SH-SY5Y (cell line): ENCODE measurements at regions not wholly inside any gene's neighbourhood (a gene's known extent, or its start where the extent isn't known, plus 50 kb on each side); places are given as distances from the start of the nearest gene placed in this dataset.

Source experiments
- GATA2 ChIP-seq: IDR thresholded peaks from 2 replicates; pipeline ENCODE4 v1.6.1; 2011; ENCODE audit warnings: mild to moderate bottlenecking, low read depth, low read length
- GATA3 ChIP-seq: IDR thresholded peaks from 2 replicates; pipeline ENCODE4 v1.6.1; 2011; ENCODE audit warnings: low read depth, mild to moderate bottlenecking, low read length, moderate library complexity

- TF ChIP-seq GATA2 (no peak), GATA3 (no peak)
Measured at GRCh38 chr7:26005683-26006410, 146.2 kb upstream of the NFE2L3 start.
